Transverse colon (tissue), 3 donors: ENCODE measurements at regions not wholly inside any gene's neighbourhood (a gene's known extent, or its start where the extent isn't known, plus 50 kb on each side); places are given as distances from the start of the nearest gene placed in this dataset.

Source experiments
- EP300 ChIP-seq: sonication (generic); formaldehyde crosslinking; IDR thresholded peaks from one replicate; pipeline ENCODE4 v1.6.1; 2017; ENCODE audit warnings: antibody characterized with exemption, low read depth
- POLR2A ChIP-seq: fragments of 450-650 bp; IDR thresholded peaks from one replicate; pipeline ENCODE4 v1.6.1; 2016; ENCODE audit warnings: antibody characterized with exemption, mild to moderate bottlenecking, moderate library complexity
- TF ChIP-seq, protein P1 (sequence below), 5 experiments: fragments of 200-600 bp in 3 of 5; fragments of 450-650 bp in 2 of 5; sonication (generic) in 3 of 5; IDR thresholded peaks; 1 replicate in 2 of 5; 2 replicates in 3 of 5; pipeline ENCODE4 v1.5.1; 2016 to 2017; ENCODE audit warnings: antibody characterized with exemption in 5 of 5, inconsistent platforms in 3 of 5, mild to moderate bottlenecking in 2 of 5, moderate library complexity in 1 of 5

DNA sequence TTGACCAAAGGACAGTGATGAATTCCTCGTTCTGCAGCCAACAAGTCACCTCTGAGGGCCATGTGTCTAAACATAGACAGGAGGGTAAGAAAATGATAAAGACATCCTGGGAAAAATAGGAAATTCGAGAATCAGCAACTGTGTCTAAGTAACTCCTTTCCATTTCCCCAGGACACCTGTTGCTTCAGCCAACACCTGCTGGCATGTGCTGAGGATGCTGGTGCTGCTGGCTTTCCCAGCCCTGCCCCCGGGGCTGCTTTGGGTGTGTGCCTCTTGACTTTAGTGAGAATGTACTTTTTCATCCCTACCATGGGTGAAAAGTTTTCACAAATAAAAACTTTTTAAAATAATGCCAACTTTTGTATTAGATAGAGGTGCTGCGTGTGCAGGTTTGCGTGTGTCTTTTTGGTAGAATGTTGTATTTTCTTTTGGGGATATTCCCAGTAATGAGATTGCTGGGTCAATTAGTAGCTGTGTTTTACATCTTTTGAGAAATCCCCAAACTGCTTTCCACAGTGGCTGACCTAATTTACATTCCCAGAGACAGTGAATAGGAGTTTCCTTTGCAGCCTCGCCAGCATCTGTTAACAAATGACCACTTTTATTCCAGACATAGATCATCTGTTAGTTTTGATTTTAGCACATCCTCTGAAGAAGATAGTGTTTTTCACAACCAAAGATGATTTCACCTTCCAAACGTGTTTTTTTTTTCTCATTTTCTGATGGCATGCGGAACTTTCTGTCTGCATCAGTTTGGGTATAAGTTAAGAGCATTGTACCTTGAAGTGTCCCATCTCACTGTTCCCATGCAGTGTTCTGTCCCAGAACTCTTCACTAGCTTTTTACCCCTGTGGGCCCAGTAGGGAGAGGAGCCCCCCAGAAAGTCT is 104.2 kb upstream of the ACBD5 start:
- TF ChIP-seq, protein P1, sequence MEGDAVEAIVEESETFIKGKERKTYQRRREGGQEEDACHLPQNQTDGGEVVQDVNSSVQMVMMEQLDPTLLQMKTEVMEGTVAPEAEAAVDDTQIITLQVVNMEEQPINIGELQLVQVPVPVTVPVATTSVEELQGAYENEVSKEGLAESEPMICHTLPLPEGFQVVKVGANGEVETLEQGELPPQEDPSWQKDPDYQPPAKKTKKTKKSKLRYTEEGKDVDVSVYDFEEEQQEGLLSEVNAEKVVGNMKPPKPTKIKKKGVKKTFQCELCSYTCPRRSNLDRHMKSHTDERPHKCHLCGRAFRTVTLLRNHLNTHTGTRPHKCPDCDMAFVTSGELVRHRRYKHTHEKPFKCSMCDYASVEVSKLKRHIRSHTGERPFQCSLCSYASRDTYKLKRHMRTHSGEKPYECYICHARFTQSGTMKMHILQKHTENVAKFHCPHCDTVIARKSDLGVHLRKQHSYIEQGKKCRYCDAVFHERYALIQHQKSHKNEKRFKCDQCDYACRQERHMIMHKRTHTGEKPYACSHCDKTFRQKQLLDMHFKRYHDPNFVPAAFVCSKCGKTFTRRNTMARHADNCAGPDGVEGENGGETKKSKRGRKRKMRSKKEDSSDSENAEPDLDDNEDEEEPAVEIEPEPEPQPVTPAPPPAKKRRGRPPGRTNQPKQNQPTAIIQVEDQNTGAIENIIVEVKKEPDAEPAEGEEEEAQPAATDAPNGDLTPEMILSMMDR (IDR thresholded peaks at IDR 0.05): no peak
- no peak for TF ChIP-seq POLR2A
- no peak for TF ChIP-seq EP300
